ENCODE measurements at regions not wholly inside any gene's neighbourhood (a gene's known extent, or its start where the extent isn't known, plus 50 kb on each side); places are given as distances from the start of the nearest gene placed in this dataset.

- no peak for TF ChIP-seq POLR2AphosphoS5 (IDR thresholded peaks at IDR 0.05; ENCODE audit: low read depth, low read length)
- no peak for TF ChIP-seq CTCF (IDR thresholded peaks at IDR 0.05)
- TF ChIP-seq REST (IDR thresholded peaks at IDR 0.05; ENCODE audit: insufficient read depth in 1 of 2, low read depth in 2 of 2, low read length in 1 of 2): no peak
These were observed 269.5 kb upstream of the HSF2 start for GRCh38 chr6:122130026-122130348.

Data from Panc1 (cell line).